Activated CD4-positive, alpha-beta memory T cell treated with anti-CD3 and anti-CD28 coated beads, Interleukin-2, amount 10 ng/mL, durations not matched to agents 7 days and 5 days (primary cell): ENCODE measurements at regions not wholly inside any gene's neighbourhood (a gene's known extent, or its start where the extent isn't known, plus 50 kb on each side); places are given as distances from the start of the nearest gene placed in this dataset.

Source experiments
- CTCF ChIA-PET: fragments of 350-600 bp; sonication (Branson Sonifier 250); formaldehyde crosslinking; loops from one replicate; lab custom pipeline; 2021; ENCODE audit warnings: antibody characterized with exemption, inconsistent platforms; lab: Charles Lee
- POLR2A ChIA-PET: fragments of 350-600 bp; sonication (Branson Sonifier 250); formaldehyde crosslinking; loops from one replicate; lab custom pipeline; 2021; ENCODE audit warnings: antibody characterized with exemption; lab: Charles Lee
- DNase-seq: peaks from one replicate; pipeline ENCODE4 v3.0.0-alpha.2; 2020
- H3K27ac Mint-ChIP-seq: one replicate; pipeline ENCODE4 v1.8.0; 2021; ENCODE audit warnings: mild to moderate bottlenecking, mixed read lengths
- H3K27me3 Mint-ChIP-seq: one replicate; pipeline ENCODE4 v1.8.0; 2021; ENCODE audit warnings: mixed read lengths
- H3K36me3 Mint-ChIP-seq: one replicate; pipeline ENCODE4 v1.8.0; 2021; ENCODE audit warnings: low read depth, mixed read lengths
- H3K4me1 Mint-ChIP-seq: one replicate; pipeline ENCODE4 v1.8.0; 2021; ENCODE audit warnings: mixed read lengths
- H3K4me3 Mint-ChIP-seq: one replicate; pipeline ENCODE4 v1.8.0; 2021; ENCODE audit warnings: mild to moderate bottlenecking, mixed read lengths
- H3K9me3 Mint-ChIP-seq: one replicate; pipeline ENCODE4 v1.8.0; 2021; ENCODE audit warnings: mixed read lengths

DNA sequence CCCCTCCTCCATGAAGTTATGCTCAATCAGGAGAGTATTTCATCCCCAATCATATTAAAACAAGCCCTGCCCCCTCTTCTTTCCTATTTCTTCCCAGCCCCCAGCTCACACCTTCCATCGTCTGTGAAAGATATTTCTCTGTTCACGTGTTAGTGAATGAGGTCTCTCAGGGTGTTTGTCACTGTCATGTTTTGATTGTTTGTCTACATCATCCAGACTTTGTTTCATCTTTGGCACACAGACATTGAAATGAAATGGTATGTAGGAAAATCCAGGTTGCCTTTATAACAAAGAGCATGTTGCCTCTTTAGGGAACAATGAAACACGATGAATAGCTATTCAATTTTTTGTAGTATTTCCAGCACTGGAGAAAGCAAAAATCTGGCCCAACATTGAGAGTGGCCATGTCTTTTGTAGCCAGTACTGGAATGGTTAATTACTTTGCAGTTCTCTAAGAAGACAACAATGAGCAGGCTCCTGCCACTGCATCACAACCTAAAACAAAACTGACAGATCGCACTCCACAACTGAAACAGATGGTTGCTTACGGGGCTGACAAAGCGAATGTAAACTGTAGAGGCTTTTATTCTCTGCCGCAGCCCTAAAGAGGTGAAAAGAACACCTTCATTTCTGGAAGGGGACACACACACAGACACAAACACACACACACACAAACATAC lies 543.6 kb upstream of the CITED2 start:
- Mint-ChIP-seq H3K4me1 (no peaks in the 10 kb centered on the region), H3K9me3 (no peaks in the 10 kb centered on the region), H3K27me3 (peaks cover 19% of the 10 kb centered on the region), H3K4me3 (no peak overlapping the region), H3K27ac (no peak overlapping the region), H3K36me3 (no peaks in the 10 kb centered on the region)
- ChIA-PET POLR2A (no interaction called here), CTCF (interaction anchor here (1.0 kb wide), 1 partner anchor 548 kb away, joined by 3 read pairs; no protein-coding TSS in a partner anchor)
- no peak for DNase-seq

DNA sequence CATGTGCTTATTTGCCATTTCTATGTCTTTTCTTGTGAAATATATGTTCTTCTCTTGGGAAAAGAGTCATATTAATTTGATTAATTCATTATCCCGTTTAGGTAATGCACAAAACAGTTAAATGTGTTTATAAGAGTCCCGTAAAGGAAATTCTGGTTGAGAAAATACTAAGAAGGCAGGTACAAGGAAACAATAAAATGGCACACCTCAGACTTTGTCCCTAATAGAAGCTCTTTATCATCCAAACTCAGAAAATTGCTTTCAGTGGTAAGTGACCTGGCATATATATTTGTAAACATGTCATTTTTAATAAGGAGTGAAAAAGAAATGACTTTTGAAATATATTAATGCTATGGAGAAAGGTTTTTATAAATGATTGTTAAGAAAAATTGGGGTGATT lies 540.5 kb upstream of the CITED2 start:
- peaks cover 8% of the 10 kb centered on the region for H3K27me3 Mint-ChIP-seq
- CTCF ChIA-PET: no interaction called here
- no peaks in the 10 kb centered on the region for H3K36me3 Mint-ChIP-seq
- H3K4me3 Mint-ChIP-seq: no peak overlapping the region
- H3K27ac Mint-ChIP-seq: no peak overlapping the region
- H3K9me3 Mint-ChIP-seq: peaks cover 3% of the 10 kb centered on the region
- no peaks in the 10 kb centered on the region for H3K4me1 Mint-ChIP-seq
- DNase-seq: no peak
- POLR2A ChIA-PET: no interaction called here

DNA sequence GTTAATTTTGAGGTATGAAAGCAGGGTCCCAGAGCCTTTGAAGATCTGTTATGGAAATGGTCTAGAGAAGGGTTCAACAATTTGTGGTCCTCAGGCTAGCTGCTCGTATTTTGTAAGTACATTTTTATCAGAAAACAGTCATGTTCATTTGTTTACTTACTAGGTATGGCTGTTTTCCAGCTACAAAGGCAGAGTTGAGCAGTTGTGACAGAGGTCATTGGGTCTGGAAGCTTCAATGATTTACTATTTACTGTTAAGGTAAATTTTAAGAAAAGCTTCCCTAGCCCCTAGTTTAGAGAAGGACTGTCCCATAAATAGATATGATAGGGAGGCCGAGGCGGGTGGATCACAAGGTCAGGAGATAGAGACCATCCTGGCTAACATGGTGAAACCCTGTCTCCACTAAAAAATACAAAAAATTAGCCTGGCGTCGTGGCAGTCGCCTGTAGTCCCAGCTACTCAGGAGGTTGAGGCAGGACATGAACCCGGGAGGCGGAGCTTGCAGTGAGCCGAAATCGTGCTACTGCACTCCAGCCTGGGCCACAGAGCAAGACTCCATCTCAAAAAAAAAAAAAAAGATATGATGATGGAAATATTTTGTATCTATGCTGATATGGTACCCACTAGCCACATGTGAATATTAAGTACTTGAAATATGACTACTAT lies 538.4 kb upstream of the CITED2 start:
- H3K36me3 Mint-ChIP-seq: no peaks in the 10 kb centered on the region
- no peaks in the 10 kb centered on the region for H3K4me1 Mint-ChIP-seq
- H3K27me3 Mint-ChIP-seq: peaks cover under 1% of the 10 kb centered on the region
- H3K4me3 Mint-ChIP-seq: no peak overlapping the region
- CTCF ChIA-PET: interaction anchor here (1.0 kb wide), 1 partner anchor 543 kb away, joined by 3 read pairs; no protein-coding TSS in a partner anchor
- H3K9me3 Mint-ChIP-seq: peaks cover 3% of the 10 kb centered on the region
- POLR2A ChIA-PET: no interaction called here
- no peak for DNase-seq
- H3K27ac Mint-ChIP-seq: no peak overlapping the region

- POLR2A ChIA-PET: no interaction called here
- no peaks in the 10 kb centered on the region for H3K27me3 Mint-ChIP-seq
- CTCF ChIA-PET: interaction anchor here (1.2 kb wide), 1 partner anchor 13 kb away, joined by 3 read pairs; no protein-coding TSS in a partner anchor
Observed at GRCh38 chr6:139909992-139910391, 535.5 kb upstream of the CITED2 start.

GRCh38 chr6:139905404-139906052 lies 531.1 kb upstream of the CITED2 start:
- ChIA-PET CTCF (no interaction called here), POLR2A (no interaction called here)
- no peak for DNase-seq
- Mint-ChIP-seq H3K27ac (no peak overlapping the region), H3K27me3 (no peaks in the 10 kb centered on the region), H3K4me1 (peaks cover 8% of the 10 kb centered on the region), H3K36me3 (no peaks in the 10 kb centered on the region), H3K4me3 (no peak overlapping the region), H3K9me3 (peaks cover 3% of the 10 kb centered on the region)

More at GRCh38 chr6:139909992-139910391, 535.5 kb upstream of the CITED2 start:
- Mint-ChIP-seq H3K27ac (no peak overlapping the region), H3K36me3 (no peaks in the 10 kb centered on the region), H3K4me1 (no peaks in the 10 kb centered on the region), H3K4me3 (no peak overlapping the region), H3K9me3 (peaks cover 3% of the 10 kb centered on the region)
- DNase-seq: no peak

DNA sequence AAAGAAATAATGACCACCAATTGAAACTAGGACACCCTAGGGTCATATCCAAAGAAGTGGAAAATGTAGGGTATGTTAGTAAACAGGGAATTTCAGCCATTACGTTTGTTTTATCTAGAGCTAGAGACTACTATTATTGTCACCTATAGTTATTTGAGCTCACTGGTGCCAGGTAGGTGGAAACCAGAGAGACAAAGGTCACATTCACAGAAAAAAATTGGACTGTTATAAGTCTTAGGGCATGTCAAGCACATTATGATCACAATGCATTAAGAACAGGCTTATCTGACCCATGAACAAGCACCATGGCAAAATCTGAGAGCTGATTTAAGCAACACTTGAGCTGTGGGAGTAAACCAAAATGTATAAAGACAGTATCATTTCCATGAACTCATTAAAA lies 530.1 kb upstream of the CITED2 start:
- CTCF ChIA-PET: interaction anchor here (0.7 to 1.6 kb wide), 2 partner anchors 9 to 41 kb away, joined by 3 read pairs; no protein-coding TSS in a partner anchor
- no peak for DNase-seq
- no peaks in the 10 kb centered on the region for H3K36me3 Mint-ChIP-seq
- no peak overlapping the region for H3K4me3 Mint-ChIP-seq
- H3K27me3 Mint-ChIP-seq: no peaks in the 10 kb centered on the region
- no peak overlapping the region for H3K27ac Mint-ChIP-seq
- H3K4me1 Mint-ChIP-seq: peaks cover 8% of the 10 kb centered on the region
- POLR2A ChIA-PET: no interaction called here
- H3K9me3 Mint-ChIP-seq: peaks cover 3% of the 10 kb centered on the region

- ChIA-PET POLR2A (interaction anchor here (0.9 kb wide), 1 partner anchor 530 kb away, joined by 3 read pairs; the partner anchor contains the start of gene CITED2), CTCF (interaction anchor here (0.7 to 1.6 kb wide), 2 partner anchors 8 to 42 kb away, joined by 3 read pairs; no protein-coding TSS in a partner anchor)
- peaks cover 8% of the 10 kb centered on the region for H3K4me1 Mint-ChIP-seq
- no peaks in the 10 kb centered on the region for H3K27me3 Mint-ChIP-seq
- H3K27ac Mint-ChIP-seq: no peak overlapping the region
- DNase-seq: no peak
- no peak overlapping the region for H3K4me3 Mint-ChIP-seq
- H3K9me3 Mint-ChIP-seq: peaks cover 3% of the 10 kb centered on the region
- no peaks in the 10 kb centered on the region for H3K36me3 Mint-ChIP-seq
Observed at GRCh38 chr6:139904158-139904533, 529.7 kb upstream of the CITED2 start.

GRCh38 chr6:139903411-139904157 lies 529.1 kb upstream of the CITED2 start:
- Mint-ChIP-seq H3K4me3 (no peak overlapping the region), H3K4me1 (peaks cover 8% of the 10 kb centered on the region), H3K27ac (peak overlapping the region; percentile 7), H3K27me3 (no peaks in the 10 kb centered on the region), H3K9me3 (peaks cover 3% of the 10 kb centered on the region), H3K36me3 (no peaks in the 10 kb centered on the region)
- no peak for DNase-seq
- ChIA-PET POLR2A (interaction anchor here (0.9 kb wide), 1 partner anchor 529 kb away, joined by 3 read pairs; the partner anchor contains the start of gene CITED2), CTCF (interaction anchor here (1.6 kb wide), 1 partner anchor 8 kb away, joined by 3 read pairs; no protein-coding TSS in a partner anchor)

GRCh38 chr6:139895205-139895793 lies 520.9 kb upstream of the CITED2 start:
- ChIA-PET POLR2A (no interaction called here), CTCF (interaction anchor here (1.2 kb wide), 1 partner anchor 9 kb away, joined by 3 read pairs; no protein-coding TSS in a partner anchor)
- H3K4me3 Mint-ChIP-seq: no peak overlapping the region
- H3K36me3 Mint-ChIP-seq: no peaks in the 10 kb centered on the region
- H3K27me3 Mint-ChIP-seq: no peaks in the 10 kb centered on the region
- no peaks in the 10 kb centered on the region for H3K9me3 Mint-ChIP-seq
- no peak for DNase-seq
- no peaks in the 10 kb centered on the region for H3K4me1 Mint-ChIP-seq
- no peak overlapping the region for H3K27ac Mint-ChIP-seq

- Mint-ChIP-seq H3K27ac (no peak overlapping the region), H3K4me3 (no peak overlapping the region), H3K4me1 (no peaks in the 10 kb centered on the region), H3K36me3 (no peaks in the 10 kb centered on the region), H3K27me3 (no peaks in the 10 kb centered on the region), H3K9me3 (no peaks in the 10 kb centered on the region)
- no peak for DNase-seq
- CTCF ChIA-PET: no interaction called here
- POLR2A ChIA-PET: no interaction called here
Observed at GRCh38 chr6:139894271-139894670, 519.8 kb upstream of the CITED2 start.

- H3K4me1 Mint-ChIP-seq: peaks cover 4% of the 10 kb centered on the region
Observed at GRCh38 chr6:139891471-139891870, 517.0 kb upstream of the CITED2 start.

GRCh38 chr6:139888681-139889122 lies 514.3 kb upstream of the CITED2 start:
- no peak for DNase-seq
- Mint-ChIP-seq H3K27me3 (peaks cover 4% of the 10 kb centered on the region), H3K36me3 (no peaks in the 10 kb centered on the region), H3K9me3 (no peaks in the 10 kb centered on the region), H3K4me1 (peaks cover 13% of the 10 kb centered on the region), H3K27ac (no peak overlapping the region), H3K4me3 (no peak overlapping the region)
- ChIA-PET CTCF (interaction anchor here (1.4 to 3.4 kb wide), 2 partner anchors 515 to 519 kb away, joined by 3 to 12 read pairs; partner anchors contain the start of gene CITED2), POLR2A (interaction anchor here (1.6 to 1.7 kb wide), 2 partner anchors 514 to 519 kb away, joined by 3 to 6 read pairs; partner anchors contain the start of gene CITED2)

More at GRCh38 chr6:139891471-139891870, 517.0 kb upstream of the CITED2 start:
- ChIA-PET POLR2A (no interaction called here), CTCF (no interaction called here)
- Mint-ChIP-seq H3K27me3 (peaks cover 4% of the 10 kb centered on the region), H3K27ac (no peak overlapping the region), H3K9me3 (no peaks in the 10 kb centered on the region), H3K4me3 (no peak overlapping the region), H3K36me3 (no peaks in the 10 kb centered on the region)
- DNase-seq: no peak
